VCaP (cell line): ENCODE measurements at regions not wholly inside any gene's neighbourhood (a gene's known extent, or its start where the extent isn't known, plus 50 kb on each side); places are given as distances from the start of the nearest gene placed in this dataset.

Source experiments
- H3K27ac ChIP-seq: fragments of 450-650 bp; 2 replicates; pipeline ENCODE4 v1.5.1; 2017
- CTCF ChIP-seq: fragments of 450-650 bp; conservative IDR thresholded peaks from 2 replicates; pipeline ENCODE4 v1.5.1; 2017; ENCODE audit warnings: mild to moderate bottlenecking, moderate library complexity

DNA sequence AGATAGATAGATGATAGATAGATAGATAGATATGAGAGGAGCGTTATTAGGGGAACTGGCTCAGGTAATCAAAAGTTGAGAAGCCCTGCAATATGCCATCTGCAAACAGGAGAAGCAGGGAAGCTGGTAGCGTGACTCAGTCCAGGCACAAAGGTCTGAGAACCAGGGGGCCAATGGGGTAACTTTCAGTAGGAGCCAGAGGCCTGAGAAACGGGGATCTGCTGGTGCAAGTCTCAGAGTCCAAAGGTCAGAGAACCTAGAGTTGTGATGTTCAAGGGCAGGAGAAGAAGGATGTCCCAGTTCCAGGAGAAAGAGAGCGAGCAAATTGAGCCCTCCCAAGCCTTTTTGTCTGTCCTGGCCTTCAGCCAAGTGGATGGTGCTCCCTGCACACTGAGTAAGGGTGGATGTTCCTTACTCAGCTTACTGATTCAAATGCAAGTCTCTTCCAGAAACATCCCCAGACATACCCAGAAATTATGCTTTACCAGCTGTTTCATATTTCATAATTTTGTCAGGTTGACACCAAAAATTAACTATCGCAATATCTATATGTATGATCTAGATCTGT is 52.5 kb upstream of the SLC22A11 start:
- no peak overlapping the region for H3K27ac ChIP-seq
- no peak for TF ChIP-seq CTCF

DNA sequence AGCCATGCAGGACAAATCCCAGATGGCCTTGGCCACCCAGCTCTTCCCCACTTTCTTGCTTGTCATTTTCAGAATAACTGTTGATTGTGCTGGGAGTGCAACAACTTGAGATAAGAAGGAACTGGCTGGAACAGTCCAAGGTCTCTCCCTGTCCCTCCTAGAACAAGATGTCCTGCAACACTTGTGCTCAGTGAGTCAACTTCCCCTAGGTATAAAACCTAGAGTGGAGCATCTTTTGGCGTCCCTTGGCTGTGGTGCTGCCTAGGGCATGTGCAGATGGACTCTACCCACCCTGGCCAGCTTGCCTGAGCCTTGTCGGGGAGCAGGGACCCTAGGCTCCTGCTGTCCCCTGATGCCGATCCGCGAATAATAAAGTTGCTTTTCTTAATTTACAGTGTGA is 50.7 kb upstream of the SLC22A11 start:
- no peak for TF ChIP-seq CTCF
- H3K27ac ChIP-seq: no peak overlapping the region
